ENCODE measurements at regions not wholly inside any gene's neighbourhood (a gene's known extent, or its start where the extent isn't known, plus 50 kb on each side); places are given as distances from the start of the nearest gene placed in this dataset.

DNA sequence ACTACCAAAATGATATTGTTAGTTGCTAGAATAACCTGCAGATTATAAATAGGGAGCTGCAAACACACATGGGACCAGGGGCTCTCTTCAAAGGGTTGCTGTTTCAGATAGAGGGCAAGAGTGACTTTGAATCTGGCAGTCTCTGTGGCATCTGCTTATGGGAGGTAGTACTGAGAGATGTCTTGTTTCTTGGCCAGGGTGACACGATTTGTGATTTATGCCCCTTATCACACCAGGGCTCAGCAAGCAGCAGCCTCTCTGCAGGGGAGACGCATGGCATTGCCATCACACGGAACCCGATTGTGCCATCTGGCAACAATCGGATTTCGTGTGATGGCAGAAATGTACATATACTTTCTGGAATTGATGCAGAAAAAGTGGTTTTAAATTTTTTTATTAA is 615.6 kb downstream of the ZNF608 start:
- TF ChIP-seq POLR2A (conservative IDR thresholded peaks at IDR 0.05) (no peak), SNIP1 (IDR thresholded peaks at IDR 0.05; ENCODE audit: low read depth) (no peak), CTCF (IDR thresholded peaks at IDR 0.05 in 2 of 3, conservative IDR thresholded peaks at IDR 0.05 in 1 of 3; ENCODE audit: insufficient read depth in 2 of 3, low read depth in 1 of 3, low read length in 3 of 3) (no peak), ERF (CRISPR knock-in tag; IDR thresholded peaks at IDR 0.05) (no peak), PHTF2 (CRISPR knock-in tag; IDR thresholded peaks at IDR 0.05) (no peak), POLR2AphosphoS5 (IDR thresholded peaks at IDR 0.05; ENCODE audit: control insufficient read depth, insufficient read depth, low read depth, low read length) (no peak), SP1 (CRISPR knock-in tag; IDR thresholded peaks at IDR 0.05) (no peak)
- TF ChIP-seq, protein P1, sequence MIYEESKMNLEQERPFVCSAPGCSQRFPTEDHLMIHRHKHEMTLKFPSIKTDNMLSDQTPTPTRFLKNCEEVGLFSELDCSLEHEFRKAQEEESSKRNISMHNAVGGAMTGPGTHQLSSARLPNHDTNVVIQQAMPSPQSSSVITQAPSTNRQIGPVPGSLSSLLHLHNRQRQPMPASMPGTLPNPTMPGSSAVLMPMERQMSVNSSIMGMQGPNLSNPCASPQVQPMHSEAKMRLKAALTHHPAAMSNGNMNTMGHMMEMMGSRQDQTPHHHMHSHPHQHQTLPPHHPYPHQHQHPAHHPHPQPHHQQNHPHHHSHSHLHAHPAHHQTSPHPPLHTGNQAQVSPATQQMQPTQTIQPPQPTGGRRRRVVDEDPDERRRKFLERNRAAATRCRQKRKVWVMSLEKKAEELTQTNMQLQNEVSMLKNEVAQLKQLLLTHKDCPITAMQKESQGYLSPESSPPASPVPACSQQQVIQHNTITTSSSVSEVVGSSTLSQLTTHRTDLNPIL (CRISPR knock-in tag; IDR thresholded peaks at IDR 0.05) = no peak
- TF ChIP-seq, protein P2, sequence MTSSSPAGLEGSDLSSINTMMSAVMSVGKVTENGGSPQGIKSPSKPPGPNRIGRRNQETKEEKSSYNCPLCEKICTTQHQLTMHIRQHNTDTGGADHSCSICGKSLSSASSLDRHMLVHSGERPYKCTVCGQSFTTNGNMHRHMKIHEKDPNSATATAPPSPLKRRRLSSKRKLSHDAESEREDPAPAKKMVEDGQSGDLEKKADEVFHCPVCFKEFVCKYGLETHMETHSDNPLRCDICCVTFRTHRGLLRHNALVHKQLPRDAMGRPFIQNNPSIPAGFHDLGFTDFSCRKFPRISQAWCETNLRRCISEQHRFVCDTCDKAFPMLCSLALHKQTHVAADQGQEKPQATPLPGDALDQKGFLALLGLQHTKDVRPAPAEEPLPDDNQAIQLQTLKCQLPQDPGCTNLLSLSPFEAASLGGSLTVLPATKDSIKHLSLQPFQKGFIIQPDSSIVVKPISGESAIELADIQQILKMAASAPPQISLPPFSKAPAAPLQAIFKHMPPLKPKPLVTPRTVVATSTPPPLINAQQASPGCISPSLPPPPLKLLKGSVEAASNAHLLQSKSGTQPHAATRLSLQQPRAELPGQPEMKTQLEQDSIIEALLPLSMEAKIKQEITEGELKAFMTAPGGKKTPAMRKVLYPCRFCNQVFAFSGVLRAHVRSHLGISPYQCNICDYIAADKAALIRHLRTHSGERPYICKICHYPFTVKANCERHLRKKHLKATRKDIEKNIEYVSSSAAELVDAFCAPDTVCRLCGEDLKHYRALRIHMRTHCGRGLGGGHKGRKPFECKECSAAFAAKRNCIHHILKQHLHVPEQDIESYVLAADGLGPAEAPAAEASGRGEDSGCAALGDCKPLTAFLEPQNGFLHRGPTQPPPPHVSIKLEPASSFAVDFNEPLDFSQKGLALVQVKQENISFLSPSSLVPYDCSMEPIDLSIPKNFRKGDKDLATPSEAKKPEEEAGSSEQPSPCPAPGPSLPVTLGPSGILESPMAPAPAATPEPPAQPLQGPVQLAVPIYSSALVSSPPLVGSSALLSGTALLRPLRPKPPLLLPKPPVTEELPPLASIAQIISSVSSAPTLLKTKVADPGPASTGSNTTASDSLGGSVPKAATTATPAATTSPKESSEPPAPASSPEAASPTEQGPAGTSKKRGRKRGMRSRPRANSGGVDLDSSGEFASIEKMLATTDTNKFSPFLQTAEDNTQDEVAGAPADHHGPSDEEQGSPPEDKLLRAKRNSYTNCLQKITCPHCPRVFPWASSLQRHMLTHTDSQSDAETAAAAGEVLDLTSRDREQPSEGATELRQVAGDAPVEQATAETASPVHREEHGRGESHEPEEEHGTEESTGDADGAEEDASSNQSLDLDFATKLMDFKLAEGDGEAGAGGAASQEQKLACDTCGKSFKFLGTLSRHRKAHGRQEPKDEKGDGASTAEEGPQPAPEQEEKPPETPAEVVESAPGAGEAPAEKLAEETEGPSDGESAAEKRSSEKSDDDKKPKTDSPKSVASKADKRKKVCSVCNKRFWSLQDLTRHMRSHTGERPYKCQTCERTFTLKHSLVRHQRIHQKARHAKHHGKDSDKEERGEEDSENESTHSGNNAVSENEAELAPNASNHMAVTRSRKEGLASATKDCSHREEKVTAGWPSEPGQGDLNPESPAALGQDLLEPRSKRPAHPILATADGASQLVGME (CRISPR knock-in tag; IDR thresholded peaks at IDR 0.05) = no peak
- TF ChIP-seq, protein P3, sequence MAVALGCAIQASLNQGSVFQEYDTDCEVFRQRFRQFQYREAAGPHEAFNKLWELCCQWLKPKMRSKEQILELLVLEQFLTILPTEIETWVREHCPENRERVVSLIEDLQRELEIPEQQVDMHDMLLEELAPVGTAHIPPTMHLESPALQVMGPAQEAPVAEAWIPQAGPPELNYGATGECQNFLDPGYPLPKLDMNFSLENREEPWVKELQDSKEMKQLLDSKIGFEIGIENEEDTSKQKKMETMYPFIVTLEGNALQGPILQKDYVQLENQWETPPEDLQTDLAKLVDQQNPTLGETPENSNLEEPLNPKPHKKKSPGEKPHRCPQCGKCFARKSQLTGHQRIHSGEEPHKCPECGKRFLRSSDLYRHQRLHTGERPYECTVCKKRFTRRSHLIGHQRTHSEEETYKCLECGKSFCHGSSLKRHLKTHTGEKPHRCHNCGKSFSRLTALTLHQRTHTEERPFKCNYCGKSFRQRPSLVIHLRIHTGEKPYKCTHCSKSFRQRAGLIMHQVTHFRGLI (CRISPR knock-in tag; IDR thresholded peaks at IDR 0.05) = no peak

Data from K562 (cell line).